GM18951 (cell line): ENCODE measurements at regions not wholly inside any gene's neighbourhood (a gene's known extent, or its start where the extent isn't known, plus 50 kb on each side); places are given as distances from the start of the nearest gene placed in this dataset.

ENCODE experiments used
- POLR2A ChIP-seq: IDR thresholded peaks from 4 replicates; pipeline ENCODE4 v1.6.1; 2011; ENCODE audit warnings: mild to moderate bottlenecking; ENCODE audit not compliant: insufficient read length, insufficient read depth; ENCODE audit errors: extremely low read depth
- in situ Hi-C: fragments of 300-500 bp; cut with MboI; formaldehyde crosslinking; loops from one replicate; pipeline ENCODE4 v1.12.0; 2022; ENCODE audit warnings: low sequenced_read_pairs, mixed read lengths, inconsistent platforms; ENCODE audit not compliant: unreplicated experiment

DNA sequence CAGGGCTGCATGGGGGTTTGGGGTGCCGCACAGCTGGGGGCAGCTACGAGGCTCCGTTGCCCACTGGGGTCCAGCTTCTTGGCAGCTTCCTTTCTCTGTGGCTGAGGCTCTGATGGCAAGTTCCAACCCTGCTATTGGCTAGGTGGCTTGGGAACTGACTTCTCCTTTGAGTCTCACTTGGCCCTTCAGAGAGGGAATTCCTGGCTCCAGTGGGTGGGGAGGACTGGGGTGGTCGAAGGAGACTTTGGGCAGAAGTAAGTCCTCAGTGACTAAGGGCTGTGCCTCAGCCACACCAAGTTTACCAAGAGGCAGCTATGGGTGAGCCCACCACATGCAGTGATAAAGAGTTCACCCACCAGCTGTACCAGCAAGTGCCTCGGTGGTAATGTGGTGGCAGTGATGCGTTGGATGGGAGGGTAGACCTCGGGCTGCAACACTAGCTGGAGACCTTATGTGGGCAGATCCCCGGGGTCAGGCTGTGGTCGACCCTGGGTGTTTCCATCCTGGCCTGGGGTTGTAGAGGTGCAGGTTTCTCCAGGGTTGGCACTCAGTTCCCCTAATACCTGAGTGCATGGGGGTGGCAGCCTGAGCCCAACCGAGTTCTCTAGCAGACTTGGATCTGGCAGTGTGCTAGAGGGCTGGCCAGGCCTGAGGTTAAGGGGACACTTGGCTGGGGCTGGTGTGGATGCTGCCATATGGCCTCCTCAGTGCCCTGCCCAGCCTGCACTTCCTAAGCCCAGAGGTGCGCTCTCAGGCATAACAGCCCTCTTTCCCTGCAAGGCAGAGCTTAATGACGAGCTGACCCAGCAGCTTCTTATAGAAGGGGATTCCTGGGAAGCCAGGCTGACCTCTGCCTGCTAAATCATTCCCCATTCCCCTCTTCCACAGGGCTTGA is 197.0 kb upstream of the CADM1 start:
- TF ChIP-seq POLR2A, result no peak
- in situ Hi-C loops, result no loop called here

DNA sequence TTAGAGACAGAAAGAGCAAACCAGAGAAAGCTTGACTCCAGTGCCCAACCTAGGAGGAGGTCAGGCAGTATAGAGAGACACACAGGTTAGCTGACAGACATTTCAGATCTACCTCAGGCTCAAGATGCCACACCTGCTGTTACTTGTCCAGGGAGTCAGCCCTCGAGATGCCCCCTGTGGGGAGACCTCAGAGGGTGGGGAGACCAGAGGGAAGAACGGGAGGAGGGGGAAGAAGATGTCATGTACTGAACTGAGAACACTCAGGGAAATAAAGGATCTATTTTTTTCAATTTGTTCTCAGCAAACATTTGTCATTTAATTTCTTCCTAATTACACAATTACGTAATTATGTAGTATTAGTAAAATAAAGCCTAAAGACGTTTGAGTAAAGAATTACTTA is 196.3 kb upstream of the CADM1 start:
- in situ Hi-C loops, result no loop called here
- no peak for TF ChIP-seq POLR2A

DNA sequence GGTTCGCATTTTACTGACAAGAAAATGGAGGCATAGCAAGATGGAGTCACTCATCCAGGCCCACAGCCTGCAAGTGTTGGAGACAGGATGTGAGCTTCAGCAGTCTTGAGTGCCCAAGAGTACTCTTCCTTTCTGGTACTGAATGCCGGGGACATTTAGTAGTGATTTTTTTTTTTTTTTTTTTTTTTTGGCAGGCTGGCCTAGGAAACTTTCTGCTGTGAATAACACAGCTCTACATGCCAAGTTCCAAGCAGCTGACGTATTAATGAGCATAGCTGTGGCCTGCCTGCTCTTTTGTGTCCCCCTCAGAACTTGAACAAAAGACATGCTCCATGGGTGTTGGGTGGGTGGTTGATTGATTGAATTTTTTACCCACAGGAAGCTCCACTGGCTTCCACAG is 195.5 kb upstream of the CADM1 start:
- in situ Hi-C loops, result no loop called here
- TF ChIP-seq POLR2A, result no peak

DNA sequence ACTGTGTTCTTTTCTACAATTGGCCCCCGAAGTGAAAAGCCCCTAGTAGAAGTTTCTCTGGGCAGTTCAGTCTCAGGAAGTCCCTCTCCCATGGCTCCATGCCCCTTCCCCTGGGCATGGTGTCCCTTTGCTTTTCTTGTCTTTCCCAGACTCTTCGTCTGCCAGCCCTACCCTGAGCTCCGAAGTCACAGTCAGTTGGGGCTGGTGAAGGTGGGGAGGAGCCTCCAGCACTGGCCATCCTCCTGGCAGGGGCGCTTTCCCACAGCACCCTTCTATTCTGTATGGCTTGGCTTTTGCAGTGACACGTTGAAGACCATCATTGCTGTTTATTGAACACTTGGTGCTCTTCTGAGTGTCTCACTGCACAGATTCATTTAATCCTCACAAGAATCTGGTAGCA is 195.1 kb upstream of the CADM1 start:
- no peak for TF ChIP-seq POLR2A
- in situ Hi-C loops, result no loop called here

DNA sequence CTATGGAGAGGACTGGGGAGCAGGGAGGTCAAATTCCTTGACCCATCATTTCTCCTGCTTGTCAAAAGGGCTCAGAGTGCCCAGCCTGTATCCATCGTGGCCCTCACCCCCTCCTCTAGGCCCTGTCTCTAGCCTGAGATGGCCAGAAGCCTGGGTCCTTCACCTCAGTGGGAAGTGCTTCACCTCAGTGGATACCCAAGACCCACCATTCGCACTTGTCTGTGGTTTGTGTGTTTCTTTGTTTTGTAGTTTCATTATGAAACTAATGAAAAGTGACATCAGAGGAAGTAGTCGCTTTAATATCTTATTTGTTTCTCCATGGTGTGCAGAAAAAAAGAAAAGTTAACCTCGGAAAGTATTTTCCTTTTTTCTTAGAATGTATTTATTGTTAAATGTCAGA is 194.0 kb upstream of the CADM1 start:
- no peak for TF ChIP-seq POLR2A
- in situ Hi-C loops, result no loop called here

DNA sequence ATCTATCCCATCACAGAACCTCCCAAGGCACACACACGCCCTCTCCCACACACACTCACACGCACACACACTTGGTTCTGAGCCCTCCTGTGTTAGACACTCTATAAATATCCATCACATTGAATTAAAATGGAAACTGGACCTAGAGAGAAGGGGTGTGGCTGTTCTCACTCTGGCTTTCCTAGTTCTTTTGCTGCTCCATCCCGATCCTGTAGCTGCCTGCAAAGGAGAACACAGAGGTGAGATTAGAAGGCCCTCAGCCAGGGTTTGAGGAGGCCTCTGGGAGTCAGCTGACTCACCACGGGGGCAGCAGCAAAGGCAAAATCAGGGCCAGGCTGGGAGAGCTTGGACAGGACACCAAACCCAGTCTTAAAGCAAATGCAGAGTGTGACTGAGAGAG is 192.3 kb upstream of the CADM1 start:
- no peak for TF ChIP-seq POLR2A
- in situ Hi-C loops, result no loop called here

DNA sequence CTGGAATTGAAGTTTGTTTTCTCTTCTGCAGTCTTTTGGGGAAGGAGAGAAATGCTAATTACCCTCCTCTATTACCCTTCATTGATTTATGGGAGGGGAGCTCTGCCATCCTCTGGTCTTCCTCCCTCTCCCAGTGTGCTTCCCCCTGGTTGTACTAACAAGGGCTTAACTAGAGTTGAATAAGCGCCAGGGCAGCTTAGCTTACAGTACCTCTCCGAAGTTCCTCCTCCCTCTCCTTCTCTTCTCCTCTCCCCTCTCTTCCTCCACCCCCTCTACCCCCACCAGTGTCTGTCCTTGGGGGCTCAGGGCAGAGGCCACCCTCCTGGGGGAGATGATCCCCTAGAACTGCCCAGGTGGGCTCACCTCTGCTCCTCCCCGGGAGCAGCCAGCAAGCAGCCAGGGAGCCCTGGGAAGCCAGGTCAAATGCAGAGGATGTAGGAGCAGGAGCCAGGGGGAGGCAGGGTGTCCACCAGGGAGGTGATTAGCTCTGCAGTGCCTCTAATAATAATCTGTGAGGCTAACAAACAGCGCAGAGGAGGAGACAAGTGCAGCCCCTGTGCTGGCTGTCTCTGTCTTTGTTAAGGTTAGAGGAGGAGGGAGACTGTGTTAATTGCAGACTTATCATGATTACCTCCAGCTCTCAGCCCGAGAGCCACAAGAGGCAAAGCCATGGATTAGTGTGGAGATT is 191.6 kb upstream of the CADM1 start:
- TF ChIP-seq POLR2A, result no peak
- in situ Hi-C loops, result no loop called here

DNA sequence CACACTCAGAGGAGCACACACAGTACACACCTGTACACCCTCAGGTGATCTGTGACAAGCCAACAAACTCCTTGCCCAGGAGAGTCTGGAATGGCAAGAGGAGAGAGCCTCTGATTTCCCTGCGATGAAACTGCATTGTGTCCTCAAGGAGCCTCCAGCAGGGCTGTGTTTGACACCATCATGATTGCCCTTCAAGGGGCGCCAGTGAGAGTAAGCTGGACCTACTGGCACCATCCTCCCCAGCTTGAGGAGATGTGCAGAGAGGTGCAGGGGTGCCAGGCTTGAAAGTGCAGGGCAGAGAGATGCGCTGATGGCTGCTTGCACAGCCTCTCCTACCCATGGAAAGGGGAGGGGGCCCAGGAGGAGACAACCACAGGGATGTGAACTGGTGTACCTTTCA is 188.8 kb upstream of the CADM1 start:
- in situ Hi-C loops, result no loop called here
- TF ChIP-seq POLR2A, result no peak

DNA sequence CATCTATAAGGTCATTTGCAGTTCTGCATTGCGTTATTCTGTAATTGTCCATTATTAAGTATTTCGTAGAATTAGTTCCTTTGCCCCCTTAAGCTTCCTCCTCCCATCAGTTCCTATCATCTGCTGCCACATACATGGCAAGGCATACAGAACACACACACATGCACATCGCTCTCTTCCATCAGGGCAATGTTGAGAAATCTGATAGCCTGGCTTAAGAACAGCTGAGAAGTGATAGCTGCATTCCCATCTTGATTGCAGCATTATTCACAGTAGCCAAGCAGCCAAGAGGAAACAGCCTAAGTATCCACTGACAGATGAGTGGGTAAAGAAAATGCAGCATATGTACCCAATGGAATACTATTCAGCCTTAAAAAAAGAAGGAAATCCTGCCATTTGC is 186.8 kb upstream of the CADM1 start:
- in situ Hi-C loops, result no loop called here
- no peak for TF ChIP-seq POLR2A

DNA sequence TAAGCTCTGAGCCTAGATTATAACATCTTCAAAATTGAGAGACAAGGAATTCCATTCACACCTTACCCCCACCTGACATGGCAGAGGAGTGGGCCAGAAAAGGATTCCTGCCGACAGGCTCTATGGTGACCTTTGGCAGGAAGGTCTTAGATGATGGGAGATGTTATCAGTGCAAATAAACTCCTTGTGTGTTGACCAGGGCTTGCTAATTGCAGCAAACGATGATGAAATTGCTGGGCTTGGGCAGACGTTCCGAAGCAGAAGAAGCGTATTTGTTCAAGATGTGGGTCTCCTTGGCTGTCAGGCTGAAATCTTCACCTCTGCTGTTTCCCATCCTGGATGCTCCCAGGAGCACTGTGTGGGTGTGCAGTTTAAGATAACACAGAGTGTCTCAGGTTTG is 183.7 kb upstream of the CADM1 start:
- no peak for TF ChIP-seq POLR2A
- in situ Hi-C loops, result no loop called here

DNA sequence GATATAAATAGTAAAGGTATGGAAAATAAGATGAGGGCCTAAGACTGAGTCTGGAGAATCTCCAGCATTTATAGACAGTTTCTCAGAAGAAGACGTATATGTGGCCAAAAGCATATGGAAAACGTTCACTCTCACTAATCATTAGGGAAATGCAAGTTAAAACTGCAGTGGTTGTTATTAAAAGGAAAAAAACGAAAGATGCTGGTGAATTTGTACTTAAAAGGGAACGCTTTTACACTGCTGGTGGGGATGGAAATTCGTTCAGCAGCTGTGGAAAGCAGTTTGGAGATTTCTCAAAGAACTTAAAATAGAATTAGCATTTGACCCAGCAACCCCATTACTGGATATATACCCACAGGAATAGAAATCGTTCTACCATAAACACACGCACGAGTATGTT is 180.5 kb upstream of the CADM1 start:
- in situ Hi-C loops, result no loop called here
- no peak for TF ChIP-seq POLR2A

DNA sequence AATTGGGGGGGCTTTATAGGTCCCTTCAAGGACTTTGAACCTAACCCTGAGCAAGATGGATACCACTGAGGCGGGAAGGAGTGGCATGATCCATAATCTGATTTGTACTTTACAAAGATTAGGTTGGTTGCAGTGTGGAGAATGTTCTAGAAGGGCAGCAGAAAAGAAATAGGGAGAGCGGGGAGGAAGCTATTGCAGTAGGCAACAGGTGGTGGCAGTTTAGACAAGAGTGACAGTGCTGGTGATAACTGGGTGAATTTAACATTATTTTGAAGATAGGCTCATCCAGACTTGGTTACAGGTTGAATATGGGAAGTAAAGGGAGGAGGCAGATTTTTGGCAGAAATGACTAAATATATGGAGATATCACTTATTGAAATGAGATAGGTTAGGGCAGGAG is 179.9 kb upstream of the CADM1 start:
- in situ Hi-C loops, result no loop called here
- no peak for TF ChIP-seq POLR2A

DNA sequence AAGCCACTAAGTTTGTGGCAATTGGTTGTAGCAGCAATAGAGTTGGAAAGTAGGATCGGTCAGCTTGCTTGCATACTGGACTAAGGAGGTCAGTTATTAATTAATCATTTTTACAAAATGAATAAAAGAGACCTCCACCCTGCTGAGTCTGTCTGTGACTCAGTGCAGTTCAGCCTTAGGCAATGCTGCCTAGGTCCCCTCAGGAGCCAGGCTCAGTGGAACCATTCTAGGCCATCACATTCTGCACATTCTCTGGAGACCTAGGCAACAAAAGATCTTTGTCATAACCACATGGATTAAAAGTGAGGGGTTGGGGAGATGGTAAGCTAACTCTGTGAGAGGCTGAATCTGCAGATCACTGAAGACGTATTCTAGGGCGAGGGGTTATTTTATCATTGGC is 178.7 kb upstream of the CADM1 start:
- TF ChIP-seq POLR2A, result no peak
- in situ Hi-C loops, result no loop called here

DNA sequence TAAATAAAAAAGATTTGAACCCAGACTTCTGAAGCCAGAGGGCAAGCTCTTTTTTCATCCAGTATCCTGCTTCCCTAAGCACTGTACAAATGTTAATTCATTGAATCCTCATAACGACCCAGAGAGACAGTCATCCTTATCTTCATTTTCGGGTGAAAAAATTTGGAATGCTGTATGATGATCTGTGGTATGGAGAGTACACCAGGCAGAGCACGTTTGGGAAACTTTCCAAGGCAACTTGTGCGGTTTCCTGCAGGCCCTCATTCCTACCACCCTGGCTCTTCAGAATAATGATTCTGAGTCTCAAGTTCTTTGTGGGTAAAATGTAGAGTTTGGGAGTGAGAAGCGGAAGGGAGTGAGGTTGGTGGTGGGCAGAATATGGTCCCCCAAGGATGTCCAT is 177.9 kb upstream of the CADM1 start:
- no peak for TF ChIP-seq POLR2A
- in situ Hi-C loops, result no loop called here
